ENCODE measurements at regions not wholly inside any gene's neighbourhood (a gene's known extent, or its start where the extent isn't known, plus 50 kb on each side); places are given as distances from the start of the nearest gene placed in this dataset.

GRCh38 chr5:165495829-165496380 is 1990.5 kb downstream of the MAT2B start:
- no peaks in the 10 kb centered on the region for H3K27me3 ChIP-seq (ENCODE audit: control insufficient read depth in 2 of 2, insufficient read depth in 2 of 2, low read length in 2 of 2)
- TF ChIP-seq POLR2AphosphoS5 (IDR thresholded peaks at IDR 0.05; ENCODE audit: insufficient read depth, low read depth, low read length) = no peak
- TF ChIP-seq CTCF (IDR thresholded peaks at IDR 0.05; ENCODE audit: extremely low read depth in 1 of 2, insufficient read depth in 1 of 2, low read depth in 1 of 2, low read length in 2 of 2) = no peak
- TF ChIP-seq GATA2 (IDR thresholded peaks at IDR 0.05; ENCODE audit: insufficient read depth, insufficient read length, low read depth, low read length) = no peak
- TF ChIP-seq FOS (IDR thresholded peaks at IDR 0.05; ENCODE audit: borderline replicate concordance, insufficient read depth, low read length) = no peak
- TF ChIP-seq EZH2 (IDR thresholded peaks at IDR 0.05; ENCODE audit: borderline replicate concordance, low read depth, low read length, severe bottlenecking) = no peak
- TF ChIP-seq MYC (IDR thresholded peaks at IDR 0.05; ENCODE audit: low read depth, low read length) = no peak
- no peak for TF ChIP-seq POLR2A (IDR thresholded peaks at IDR 0.05; ENCODE audit: low read depth, low read length)
- H3K9me1 ChIP-seq (replicated peaks; ENCODE audit: control insufficient read depth, extremely low read depth, insufficient read depth, low read length) = no peaks in the 10 kb centered on the region
- H4K20me1 ChIP-seq (replicated peaks; ENCODE audit: control insufficient read depth, extremely low read depth, insufficient read depth, low read length) = no peaks in the 10 kb centered on the region
- H3K4me1 ChIP-seq (ENCODE audit: control insufficient read depth, extremely low read depth, insufficient read depth, low read length) = no peaks in the 10 kb centered on the region
- CTCF ChIA-PET = no interaction called here
- POLR2A ChIA-PET = no interaction called here
- intact Hi-C loops (cut with micrococcal nuclease) (no loop called here), dilution Hi-C loops (cut with MboI; ENCODE audit: extremely low pct_ligation_motif_present, low sequenced_read_pairs) (no loop called here)
- H3K79me2 ChIP-seq (ENCODE audit: control insufficient read depth, insufficient read depth, low read length) = no peaks in the 10 kb centered on the region
- H3K9me3 ChIP-seq (replicated peaks; ENCODE audit: control insufficient read depth, insufficient read depth, low read length) = no peaks in the 10 kb centered on the region
- H3K4me3 ChIP-seq (replicated peaks in 1 of 3; ENCODE audit: insufficient read depth in 1 of 3, low read depth in 1 of 3, low read length in 3 of 3) = no peak overlapping the region
- no peak overlapping the region for H2AFZ ChIP-seq (ENCODE audit: low read depth, low read length)
- no peak overlapping the region for H3K27ac ChIP-seq (ENCODE audit: insufficient read depth, low read depth, low read length)
- no peak for DNase-seq (ENCODE audit: low read depth, low spot score)
- no TSS peak for BruUV-seq (replicated peaks)
- H3K36me3 ChIP-seq (ENCODE audit: control insufficient read depth in 2 of 2, extremely low read depth in 1 of 2, insufficient read depth in 2 of 2, low read length in 2 of 2) = no peaks in the 10 kb centered on the region
- no peak overlapping the region for H3K4me2 ChIP-seq (ENCODE audit: insufficient read depth, low read length)
- no peak overlapping the region for H3K9ac ChIP-seq (replicated peaks; ENCODE audit: extremely low read depth, insufficient read depth, low read length)
- FAIRE-seq = no peak

All from endothelial cell of umbilical vein (primary cell).